Bronchial epithelial cell (primary cell): ENCODE measurements at regions not wholly inside any gene's neighbourhood (a gene's known extent, or its start where the extent isn't known, plus 50 kb on each side); places are given as distances from the start of the nearest gene placed in this dataset.

Experiments
- DNase-seq: peaks from one replicate; pipeline ENCODE4 v3.0.0-alpha.2; 2010; ENCODE audit warnings: low read depth
- FAIRE-seq: peaks from 2 replicates; lab custom pipeline; 2011; peaks lifted over from hg19 to GRCh38; lab: Jason Lieb, UNC
- H3K27me3 ChIP-seq: 2 replicates; pipeline ENCODE4 v1.5.1; 2011; ENCODE audit warnings: low read length; ENCODE audit not compliant: control insufficient read depth, insufficient read depth
- H3K36me3 ChIP-seq: 2 replicates; pipeline ENCODE4 v1.5.1; 2011; ENCODE audit warnings: low read length; ENCODE audit not compliant: control insufficient read depth, insufficient read depth
- H3K4me3 ChIP-seq: 2 replicates; pipeline ENCODE4 v1.5.1; 2011; ENCODE audit warnings: mild to moderate bottlenecking, low read depth, low read length, control low read depth
- CTCF ChIP-seq: IDR thresholded peaks from 2 replicates; pipeline ENCODE4 v1.5.1; 2011; ENCODE audit warnings: mild to moderate bottlenecking, moderate library complexity, low read length, control low read depth, inconsistent platforms; ENCODE audit not compliant: insufficient read depth, severe bottlenecking

DNA sequence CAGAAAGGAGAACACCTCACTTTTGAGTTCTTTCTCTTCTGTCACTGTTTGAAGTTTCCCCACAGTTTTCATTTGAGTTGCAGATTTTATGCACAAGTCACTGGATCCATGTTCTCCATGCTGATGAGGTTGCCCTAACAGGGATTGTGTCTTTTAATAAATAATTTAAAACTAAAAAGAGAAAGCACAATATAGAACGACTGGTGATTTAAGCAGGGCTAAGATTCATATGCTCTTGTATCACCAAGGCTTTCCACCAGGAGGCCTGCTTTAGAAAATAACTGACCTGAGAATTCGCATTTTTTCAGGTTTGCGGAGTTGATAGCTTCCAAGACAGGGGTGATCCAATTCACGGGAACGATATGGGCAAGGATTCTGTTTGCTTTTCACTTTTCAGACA, 252.0 kb upstream of the VEPH1 start:
- DNase-seq (no peak), FAIRE-seq (no peak)
- TF ChIP-seq CTCF: peak; percentile 2
- H3K4me3 ChIP-seq: no peak overlapping the region
- no peaks in the 10 kb centered on the region for H3K36me3 ChIP-seq
- H3K27me3 ChIP-seq: no peaks in the 10 kb centered on the region

DNA sequence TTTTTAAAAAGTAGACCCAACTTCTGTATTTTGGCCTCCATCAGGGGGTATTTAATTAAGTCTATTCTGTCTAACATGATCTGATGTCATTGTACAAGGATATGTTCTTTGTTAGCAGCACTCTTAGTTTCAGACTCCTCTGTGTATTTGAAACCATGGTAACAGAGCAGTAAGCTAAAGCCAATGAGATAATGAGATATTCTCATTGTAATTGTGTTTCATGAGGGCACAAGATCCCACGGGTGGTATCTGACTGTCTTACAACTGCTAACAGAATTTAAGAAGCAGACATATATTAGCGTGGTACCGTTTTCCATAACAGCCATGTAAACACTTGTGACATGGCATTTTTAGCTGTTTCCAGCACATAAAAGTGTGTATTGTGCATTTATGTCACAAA, 251.2 kb upstream of the VEPH1 start:
- no peak for TF ChIP-seq CTCF
- Histone ChIP-seq H3K36me3 (no peaks in the 10 kb centered on the region), H3K27me3 (no peaks in the 10 kb centered on the region), H3K4me3 (no peak overlapping the region)
- no peak for FAIRE-seq
- DNase-seq: no peak

DNA sequence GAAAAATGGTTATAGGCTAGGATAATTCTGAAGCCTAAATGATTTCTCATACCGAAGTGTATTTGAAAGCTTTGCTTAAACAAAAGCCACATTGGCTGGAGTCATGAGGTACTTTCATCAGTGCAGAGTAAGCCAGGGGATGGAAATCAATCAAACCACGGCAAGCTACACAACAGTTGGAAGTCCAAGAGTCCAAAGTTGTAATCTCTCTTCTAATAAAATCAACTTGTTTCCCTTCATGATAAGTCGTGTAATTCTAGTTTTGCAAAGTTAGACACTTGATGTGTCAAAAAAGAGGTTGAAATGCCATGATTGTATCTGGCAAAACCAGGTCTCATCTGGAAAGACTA, 250.5 kb upstream of the VEPH1 start:
- no peak for DNase-seq
- H3K4me3 ChIP-seq: no peak overlapping the region
- H3K36me3 ChIP-seq: no peaks in the 10 kb centered on the region
- no peak for FAIRE-seq
- no peaks in the 10 kb centered on the region for H3K27me3 ChIP-seq
- TF ChIP-seq CTCF: no peak

- Histone ChIP-seq H3K36me3 (no peaks in the 10 kb centered on the region), H3K27me3 (no peaks in the 10 kb centered on the region), H3K4me3 (no peak overlapping the region)
- DNase-seq (no peak), FAIRE-seq (no peak)
- TF ChIP-seq CTCF: no peak
Observed at GRCh38 chr3:157752956-157753786, 250.0 kb upstream of the VEPH1 start.

DNA sequence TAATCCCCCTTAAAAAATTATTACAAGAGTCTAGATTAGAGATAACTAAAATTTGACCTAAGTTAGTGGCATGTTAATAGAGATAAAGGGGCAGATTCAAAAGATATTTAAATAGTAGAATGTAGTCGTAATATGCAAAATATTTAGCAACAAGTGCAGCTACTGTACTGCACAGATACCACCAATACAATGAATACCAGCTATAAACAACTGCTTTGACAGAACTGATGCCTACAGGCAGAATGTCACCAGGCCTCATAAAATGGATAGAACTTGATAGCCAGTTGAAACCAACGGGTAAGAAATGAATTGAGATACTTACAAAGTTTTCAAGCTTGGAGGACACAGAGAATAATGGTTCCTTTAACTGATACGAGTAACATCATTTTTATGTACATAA, 249.3 kb upstream of the VEPH1 start:
- Histone ChIP-seq H3K36me3 (no peaks in the 10 kb centered on the region), H3K27me3 (no peaks in the 10 kb centered on the region), H3K4me3 (no peak overlapping the region)
- no peak for FAIRE-seq
- DNase-seq: no peak
- no peak for TF ChIP-seq CTCF

DNA sequence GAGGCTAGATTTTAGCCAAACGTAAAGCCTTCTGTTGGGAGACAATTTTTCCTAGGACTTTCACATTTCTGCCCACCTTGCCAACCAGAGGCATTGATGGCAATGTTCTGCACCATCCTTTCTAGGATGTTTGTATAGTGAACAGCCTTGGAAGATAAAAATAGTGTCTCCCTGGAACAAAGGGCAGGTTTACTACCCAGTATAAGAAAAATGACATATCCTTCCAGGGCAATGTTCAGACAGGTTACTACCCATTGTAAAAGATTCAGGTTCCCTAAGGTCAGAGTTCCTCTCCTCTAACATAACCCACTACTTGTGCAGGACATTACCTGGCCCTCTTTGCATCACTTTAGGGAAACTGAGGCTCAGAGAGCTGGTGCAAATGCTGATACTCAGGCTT, 248.2 kb upstream of the VEPH1 start:
- no peak overlapping the region for H3K4me3 ChIP-seq
- DNase-seq: no peak
- TF ChIP-seq CTCF: no peak
- H3K36me3 ChIP-seq: no peaks in the 10 kb centered on the region
- H3K27me3 ChIP-seq: no peaks in the 10 kb centered on the region
- FAIRE-seq: no peak
